Posterior vena cava (tissue), 2 donors: ENCODE measurements at regions not wholly inside any gene's neighbourhood (a gene's known extent, or its start where the extent isn't known, plus 50 kb on each side); places are given as distances from the start of the nearest gene placed in this dataset.
"Not testable (repeated sequence)": the region's sequence is repeated elsewhere in the genome, so short reads cannot be mapped to it uniquely, and the experiment has no call there.

Source experiments
- DNase-seq: peaks from one replicate; pipeline ENCODE4 v3.0.0-alpha.2; 2020; ENCODE audit warnings: low spot score
- intact Hi-C, 2 donors: fragments of 100-400 bp; cut with DNase I; formaldehyde crosslinking; loops; one replicate each; pipeline versions ENCODE4 v1.14.1 to v1.14.2; 2022 to 2023
- donor health status: DM: yes; HTN: yes; CAD: no.
- donor health status: DM: yes; HTN: yes; CAD: no.

DNA sequence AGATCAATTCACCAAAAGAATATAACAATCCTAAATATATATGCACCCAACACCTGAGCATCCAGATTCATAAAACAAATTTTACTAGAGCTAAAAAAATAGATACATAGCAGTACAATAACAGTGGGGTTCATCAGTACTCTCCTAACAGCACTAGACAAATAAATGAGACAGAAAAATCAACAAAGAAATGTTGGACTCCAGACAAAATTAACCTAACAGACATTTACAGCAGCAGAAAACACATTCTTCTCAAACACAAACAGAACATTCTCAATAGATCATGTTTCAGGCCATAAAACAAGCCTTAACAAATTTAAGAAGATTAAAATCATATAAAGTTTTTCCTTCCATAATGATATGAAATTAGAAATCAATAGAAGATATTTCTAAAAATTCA lies 124.8 kb upstream of the NECTIN3 start:
- intact Hi-C loops, result no loop called here
- DNase-seq, result no peak

DNA sequence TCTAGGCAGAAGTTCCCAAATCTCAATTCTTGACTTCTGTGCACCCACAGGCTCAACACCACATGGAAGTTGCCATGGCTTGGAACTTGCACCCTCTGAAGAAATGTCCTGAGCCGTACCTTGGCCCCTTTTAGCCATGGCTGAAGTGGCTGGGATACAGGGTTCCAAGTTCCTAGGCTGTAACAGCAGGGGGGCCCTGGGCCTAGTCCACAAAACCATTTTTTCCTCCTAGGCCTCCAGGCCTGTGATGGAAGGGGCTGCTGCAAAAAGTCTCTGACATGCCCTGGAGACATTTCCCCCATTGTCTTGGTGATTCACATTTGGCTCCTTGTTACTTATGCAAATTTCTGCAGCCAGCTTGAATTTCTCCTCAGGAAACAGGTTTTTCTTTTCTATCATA lies 122.4 kb upstream of the NECTIN3 start:
- DNase-seq, intact Hi-C loops: not testable (repeated sequence)

DNA sequence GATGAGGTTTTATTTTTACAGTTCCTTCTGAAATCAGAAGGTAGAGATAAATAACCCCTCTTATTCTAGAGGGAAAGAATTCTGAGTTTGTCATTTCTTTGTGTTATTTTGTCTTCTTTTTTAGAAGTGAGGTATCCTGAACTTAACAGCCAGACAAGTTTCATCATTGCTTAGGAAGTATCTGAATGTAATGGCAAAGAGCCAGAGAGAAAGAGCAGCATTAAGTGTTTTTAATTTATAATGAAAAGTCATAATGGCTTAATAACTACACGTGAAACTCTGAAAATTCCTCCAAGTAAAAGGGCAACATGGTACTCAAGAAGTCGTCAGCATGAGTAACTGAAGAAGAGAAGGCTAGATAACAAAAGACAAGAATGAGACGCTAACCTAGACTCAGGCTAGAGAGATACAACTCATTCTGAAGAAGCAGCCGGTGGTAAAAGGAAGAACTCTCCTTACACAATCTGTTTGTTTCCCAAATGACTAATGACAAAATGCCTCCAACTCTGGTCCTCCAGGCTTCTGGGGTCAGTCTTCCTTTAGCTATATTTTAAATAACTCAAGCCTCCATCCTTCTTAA lies 116.2 kb upstream of the NECTIN3 start:
- DNase-seq, result no peak
- intact Hi-C loops, result no loop called here

DNA sequence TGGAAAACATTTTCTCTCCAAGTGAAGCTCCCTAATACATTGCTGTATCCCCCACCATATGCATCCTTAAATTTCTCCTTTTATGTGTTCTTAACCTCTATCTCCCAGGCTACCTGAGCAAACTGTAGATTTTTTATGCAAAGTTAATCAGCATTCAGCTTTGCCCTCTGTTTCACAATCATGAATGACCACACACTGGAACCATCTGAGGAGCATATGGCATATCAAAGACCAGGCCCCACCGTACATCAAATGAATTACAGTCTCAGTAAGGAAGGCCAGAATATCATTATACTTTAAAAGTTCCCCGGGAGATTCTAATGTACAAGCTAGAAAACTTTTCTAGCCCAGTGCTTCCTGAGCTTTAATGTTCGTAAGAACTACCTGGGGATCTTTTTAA lies 115.5 kb upstream of the NECTIN3 start:
- DNase-seq, result no peak
- intact Hi-C loops, result no loop called here

DNA sequence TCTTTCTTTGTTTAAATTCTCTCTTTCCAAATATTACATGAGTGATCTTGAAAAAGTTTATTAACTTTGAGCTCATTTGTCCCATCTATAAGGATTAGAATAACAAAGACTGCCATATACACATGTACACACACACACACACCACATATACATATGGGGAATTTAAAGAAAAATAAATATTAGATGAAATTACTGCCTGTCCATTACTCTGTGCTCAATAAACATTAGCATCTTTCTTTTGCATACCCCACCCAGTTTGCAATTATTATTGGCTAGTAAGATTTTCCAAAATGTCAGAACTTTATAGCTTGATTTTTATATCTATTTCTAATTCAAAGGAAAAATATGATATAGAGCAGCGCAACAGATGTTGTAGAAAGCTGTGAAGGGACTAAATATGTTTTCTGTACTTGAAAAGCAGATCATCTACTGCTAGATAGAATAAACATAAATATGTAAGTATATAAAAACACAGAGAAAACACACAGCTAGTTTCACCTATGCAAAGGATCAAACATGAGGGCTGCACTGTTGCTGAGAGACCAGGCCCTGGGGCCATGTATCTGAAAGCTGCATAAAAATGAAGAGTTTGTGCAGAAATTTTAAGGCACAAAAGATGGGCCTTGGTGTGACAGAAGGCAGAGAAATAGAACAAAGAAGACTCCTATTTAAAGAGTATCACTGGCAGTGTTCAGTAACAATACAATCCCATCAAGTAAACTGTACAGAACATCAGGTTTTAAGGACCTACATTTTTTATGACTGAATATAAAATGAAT lies 114.2 kb upstream of the NECTIN3 start:
- intact Hi-C loops, result no loop called here
- DNase-seq, result no peak

DNA sequence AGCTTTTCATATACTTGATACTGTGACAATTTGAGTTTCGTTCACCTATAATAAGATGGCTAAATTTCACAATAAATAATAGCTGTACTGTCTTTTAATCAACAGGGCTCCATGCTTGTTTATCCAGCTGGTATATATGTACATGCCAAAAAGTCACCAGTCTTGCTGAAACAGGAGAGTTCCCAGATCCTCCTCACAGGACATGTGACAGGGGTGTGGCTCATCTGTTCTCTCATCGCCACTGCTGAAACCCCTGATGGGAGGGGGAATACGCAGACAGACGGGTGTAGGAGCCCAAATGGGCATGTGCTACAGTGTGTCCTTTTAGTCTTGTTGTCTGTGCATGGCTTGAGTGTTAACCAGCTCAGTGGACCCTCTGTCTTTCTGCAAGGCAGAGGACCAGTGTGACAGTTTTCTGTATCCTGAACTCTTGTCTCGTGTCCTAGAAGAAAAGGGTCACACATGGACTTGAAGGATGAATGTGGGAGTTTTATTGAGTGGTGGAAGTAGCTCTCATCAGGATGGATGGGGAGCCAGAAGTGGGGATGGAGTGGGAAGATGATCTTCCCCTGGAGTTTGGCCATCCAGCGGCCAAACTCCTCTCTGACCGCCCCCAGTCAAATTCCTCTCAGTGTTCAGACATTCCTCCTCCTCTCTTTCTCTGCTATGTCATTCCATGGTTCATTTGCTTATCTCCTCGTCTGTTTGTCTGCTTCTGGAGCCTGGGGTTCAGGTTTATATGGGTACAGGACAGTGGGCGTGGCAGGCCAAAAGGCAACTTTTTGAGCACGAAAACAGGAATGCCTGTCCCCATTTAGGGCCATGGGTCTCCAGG lies 113.1 kb upstream of the NECTIN3 start:
- no peak for DNase-seq
- intact Hi-C loops, result no loop called here

DNA sequence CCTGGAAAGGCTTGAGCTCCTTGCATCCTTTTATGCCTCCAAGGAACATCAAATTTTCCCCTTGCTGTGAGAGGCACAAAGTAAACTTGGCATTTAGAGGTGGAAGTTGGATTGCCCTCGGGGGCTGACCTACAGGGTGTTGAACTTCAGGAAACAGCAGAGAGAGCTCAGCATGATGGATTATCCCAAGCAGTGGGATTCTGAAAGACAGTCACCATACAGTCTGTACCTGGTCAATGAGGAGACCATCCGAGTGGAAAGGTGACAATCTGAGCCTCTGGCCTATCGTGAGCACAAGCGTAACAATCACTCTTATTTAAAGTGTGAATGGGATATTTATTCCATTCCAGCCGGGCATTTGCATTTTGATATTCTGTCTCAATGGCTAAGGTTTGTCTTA lies 105.6 kb upstream of the NECTIN3 start:
- DNase-seq, result no peak
- intact Hi-C loops, result no loop called here

DNA sequence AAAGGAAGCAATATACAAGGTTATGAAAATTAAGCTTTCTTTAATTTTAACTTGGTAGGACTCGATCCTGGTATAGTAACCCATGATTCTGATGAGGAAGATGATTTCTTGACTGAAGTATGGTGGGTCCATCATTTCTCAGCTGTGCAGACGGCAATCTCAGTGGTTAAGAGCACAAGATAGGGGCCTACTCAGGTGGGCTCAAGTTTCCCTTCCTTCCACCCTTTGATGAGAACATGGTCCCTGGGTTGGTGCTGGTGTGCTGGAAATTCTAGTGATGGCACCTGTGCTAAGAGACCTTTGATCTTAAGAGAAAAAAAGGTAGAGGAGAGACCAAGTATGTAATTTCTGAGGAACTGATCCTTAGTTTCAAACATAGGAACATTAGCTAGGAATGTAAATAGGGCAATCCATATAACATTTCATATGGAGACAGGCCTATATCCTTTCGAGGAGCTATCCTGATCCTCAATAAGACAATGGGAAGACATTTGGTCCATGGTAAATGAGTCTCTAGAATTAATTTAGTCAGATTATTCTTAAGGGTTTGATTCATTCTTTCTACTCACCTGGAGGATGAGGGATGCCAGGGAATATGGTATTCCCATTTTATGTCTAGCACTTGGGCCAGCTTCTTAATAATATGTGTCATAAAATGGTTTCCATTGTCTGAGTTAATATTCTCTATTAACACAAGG lies 104.5 kb upstream of the NECTIN3 start:
- DNase-seq, result no peak
- intact Hi-C loops, result no loop called here

DNA sequence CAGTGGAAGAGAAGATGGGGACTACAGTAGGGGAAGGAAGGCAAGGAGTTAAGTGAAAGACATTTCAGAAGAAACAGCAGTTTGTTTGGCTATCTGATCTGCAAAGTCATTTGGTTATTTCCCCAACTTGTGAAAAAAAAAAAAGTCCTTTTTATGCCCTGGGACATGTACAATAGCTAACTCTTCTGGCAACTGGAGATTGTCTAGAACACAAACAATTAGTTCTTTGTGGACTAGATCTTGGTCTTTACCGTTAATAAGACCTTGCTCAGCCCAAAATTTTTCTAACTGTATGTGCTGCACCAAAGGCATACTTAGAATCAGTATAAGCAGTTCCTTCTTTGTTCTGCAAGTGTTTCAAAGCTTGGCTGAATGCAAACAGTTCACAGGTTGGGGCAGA lies 103.5 kb upstream of the NECTIN3 start:
- no peak for DNase-seq
- intact Hi-C loops, result no loop called here

DNA sequence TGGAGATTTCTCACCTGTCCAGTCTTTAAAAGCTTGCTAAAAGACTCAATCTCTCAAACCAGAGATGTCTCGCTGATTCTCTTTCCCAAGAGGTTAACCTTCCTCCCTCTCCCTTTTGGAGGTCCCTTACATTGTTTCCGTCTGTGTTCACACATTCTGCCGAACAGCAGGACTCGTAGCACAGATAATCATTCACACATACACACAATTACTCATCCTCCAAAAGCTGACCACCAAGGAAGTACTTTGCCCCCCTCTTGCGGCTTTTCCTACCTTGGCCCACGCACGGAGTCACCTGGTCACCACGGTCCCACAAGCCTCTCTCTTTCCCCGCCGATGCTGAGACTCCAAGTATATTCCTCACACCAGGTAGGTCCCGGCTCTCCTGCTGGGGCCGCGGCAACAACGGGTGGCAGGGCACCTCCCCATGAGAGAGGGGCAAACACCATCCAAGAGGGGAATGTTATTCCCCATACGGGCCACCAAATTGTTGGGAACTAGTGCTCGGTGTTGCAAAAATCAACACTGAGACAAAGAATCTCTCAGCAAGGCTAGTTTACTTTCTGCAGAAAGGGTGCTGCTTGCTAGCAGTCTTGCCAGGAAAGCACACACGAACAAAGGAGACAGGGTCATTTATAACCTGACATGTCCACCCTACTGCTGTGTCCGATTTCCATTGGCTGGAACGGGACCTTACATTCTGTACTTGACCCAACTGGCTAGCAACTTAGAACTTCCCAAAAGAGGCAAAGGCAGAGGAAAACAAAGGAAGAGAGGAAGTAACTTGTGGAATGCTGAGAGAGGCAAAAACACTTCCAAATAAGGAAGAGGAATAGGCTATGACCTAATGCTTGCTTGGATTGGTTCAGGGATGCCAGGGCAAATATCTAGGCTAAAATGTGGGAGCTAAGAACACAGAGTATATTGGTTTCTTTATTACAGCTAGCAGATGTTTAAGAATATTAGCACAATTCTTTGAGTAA lies 102.1 kb upstream of the NECTIN3 start:
- no peak for DNase-seq
- intact Hi-C loops, result no loop called here

DNA sequence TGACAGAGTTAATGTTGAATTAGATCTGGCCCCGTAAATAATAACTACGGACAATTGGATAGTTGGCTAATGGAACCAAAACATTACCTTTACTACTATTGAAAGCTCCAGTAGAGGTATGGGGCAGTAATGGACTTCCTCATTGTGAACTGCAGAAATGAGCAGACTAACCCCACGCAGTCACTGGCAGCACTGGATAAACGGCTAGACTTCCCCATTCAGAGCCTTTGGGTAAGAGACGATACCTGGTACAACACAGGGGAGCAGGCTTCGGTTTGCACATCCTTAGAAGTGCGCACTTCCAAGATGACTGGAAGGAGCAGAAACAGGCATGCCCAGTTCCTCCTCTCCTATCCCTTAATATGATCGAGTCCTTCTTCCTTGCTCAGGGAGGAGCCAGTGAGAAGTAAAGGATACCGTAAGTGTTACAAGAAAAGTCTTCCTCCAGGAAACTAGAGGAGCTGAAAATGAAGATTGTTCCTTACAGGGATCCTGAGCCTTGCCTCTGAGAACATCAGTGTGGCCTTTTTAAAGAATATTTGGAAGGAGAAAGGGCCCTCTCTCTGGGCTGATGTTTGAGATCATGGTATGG lies 100.5 kb upstream of the NECTIN3 start:
- DNase-seq, result no peak

DNA sequence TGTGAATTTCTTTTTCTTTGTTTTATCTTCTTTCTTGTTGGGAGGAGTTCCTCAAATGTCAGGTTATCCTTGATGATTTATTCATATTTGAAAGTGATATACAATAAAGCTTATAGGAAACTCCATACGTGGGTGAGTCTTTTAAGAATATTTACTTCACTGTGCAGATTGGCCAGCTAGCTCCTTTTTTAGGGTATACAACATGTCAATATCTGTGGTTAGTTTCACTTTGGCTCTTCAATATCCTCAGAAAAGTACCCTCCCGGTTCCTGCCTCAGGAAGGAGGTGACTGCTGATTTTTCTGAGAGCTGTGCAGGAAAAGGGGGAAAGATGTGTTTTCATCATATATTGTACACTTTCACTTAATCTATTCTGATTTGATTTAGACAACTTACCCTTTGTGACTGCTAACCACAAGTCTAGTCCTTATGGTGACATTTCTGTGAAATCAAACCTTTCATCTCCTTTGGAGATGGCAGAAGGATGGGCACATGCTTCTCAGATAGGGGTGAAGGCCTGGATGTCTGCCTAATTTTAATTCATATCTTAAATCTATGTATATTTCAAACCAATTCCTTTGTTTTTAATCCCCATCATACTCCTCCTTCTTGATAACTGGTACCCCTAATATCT lies 98.2 kb upstream of the NECTIN3 start:
- intact Hi-C loops, result no loop called here

More for the DNA sequence above, 100.5 kb upstream of the NECTIN3 start:
- intact Hi-C loops, result no loop called here

DNA sequence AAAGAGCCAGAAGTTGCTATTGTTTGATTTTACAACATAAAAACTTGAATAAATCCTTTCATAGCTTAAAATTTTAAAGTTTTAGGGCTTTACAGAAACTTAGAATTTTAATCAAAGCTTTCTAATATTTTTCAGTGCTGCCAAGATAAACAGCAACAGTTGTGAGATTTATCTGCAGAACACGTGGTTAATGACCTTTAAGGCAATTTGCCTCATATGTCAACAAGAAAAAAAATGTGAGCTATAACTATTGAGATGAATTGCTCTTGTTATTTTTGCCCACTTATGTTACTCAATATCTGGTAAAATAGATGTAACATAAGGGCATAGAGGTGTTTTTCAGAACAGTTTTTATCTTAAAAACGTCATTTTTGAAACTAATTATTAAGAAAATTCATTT lies 96.7 kb upstream of the NECTIN3 start:
- intact Hi-C loops, result no loop called here
- no peak for DNase-seq

More for the DNA sequence above, 98.2 kb upstream of the NECTIN3 start:
- DNase-seq, result no peak

DNA sequence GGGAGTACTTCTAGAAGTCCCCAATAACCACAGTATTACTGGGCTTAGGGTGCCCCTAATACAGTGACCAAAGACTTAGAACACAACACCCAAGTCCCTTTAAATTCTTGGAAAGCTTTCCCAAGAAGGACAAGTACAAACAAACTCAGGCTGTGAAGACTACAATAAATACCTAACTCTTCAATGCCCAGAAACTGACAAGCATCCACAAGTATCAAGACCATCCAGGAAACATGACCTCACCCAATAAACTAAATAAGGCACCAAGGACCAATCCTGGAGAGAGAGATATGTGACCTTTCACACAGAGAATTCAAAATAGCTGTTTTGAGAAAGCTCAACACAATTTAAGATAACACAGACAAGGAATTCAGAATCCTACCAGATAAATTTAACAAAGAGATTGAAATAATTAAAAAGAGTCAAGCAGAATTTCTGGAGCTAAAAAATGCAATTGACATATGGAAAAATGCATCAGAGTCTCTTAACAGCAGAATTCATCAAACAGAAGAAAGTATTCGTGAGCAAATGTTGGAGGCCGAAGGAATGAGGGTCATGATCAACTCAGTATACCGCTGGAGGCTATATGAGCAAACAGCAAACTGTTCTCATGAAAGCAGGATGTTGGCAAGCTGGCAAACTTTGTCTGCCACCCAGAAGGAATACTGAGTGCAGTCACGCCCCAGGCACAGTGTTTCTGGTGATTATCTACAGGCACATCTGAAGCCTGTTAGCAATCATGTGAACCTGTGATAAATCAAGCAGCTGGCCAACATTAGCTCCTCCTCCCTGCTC lies 87.0 kb upstream of the NECTIN3 start:
- DNase-seq, result no peak
- intact Hi-C loops, result no loop called here

DNA sequence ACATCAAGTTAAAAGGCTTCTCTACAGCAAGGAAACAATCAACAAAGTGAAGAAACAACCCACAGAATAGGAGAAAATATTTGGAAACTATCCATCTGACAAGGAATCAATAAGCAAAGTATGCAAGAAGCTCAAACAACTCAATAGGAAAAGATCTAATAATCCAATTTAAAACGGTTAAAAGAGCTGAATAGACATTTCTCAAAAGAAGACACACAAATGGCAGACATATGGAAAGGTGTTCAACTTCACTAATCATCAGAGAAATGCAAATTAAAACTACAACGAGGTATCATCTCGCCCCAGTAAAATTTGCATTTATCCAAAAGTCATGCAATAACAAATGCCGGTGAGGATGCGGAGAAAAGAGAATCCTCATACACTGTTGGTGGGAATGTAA lies 82.2 kb upstream of the NECTIN3 start:
- intact Hi-C loops, result no loop called here
- DNase-seq, result no peak

DNA sequence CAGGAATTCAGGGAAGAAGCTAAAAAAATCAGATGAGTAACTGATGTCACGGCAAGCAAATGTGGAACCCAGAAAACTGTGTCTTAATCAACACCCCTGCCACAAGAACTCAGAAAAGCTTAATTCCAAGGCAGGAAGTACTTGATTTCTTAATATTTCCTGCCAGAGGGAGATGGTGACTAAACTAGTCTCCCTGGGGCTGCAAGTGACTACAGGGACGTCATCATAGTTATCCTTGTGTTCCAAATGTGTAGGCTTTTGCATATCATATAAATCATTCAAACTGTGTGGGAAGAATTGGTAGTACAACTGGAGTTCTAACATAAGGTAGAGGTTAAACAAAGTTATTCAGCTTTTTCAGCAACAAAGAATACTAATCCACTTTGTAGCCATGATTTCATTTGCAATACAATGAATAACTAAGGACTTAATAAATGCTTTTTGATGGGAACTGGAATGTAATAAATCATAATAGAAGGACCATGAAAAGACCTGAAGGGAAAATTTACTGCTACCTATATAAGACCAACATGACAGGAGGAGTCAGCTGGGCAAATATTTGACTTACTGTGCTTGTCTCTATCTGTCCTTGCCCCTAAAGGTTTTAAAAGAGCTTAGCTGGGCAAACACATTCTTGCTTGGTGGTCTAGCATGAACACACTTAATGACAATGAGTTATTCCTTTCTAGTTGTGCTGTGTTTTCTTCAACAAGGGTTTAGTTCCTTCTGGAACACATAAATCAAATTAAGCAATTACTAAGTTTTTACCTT lies 76.0 kb upstream of the NECTIN3 start:
- intact Hi-C loops, result no loop called here

More for the DNA sequence above, 76.0 kb upstream of the NECTIN3 start:
- no peak for DNase-seq
